Kidney tubule cell (primary cell): ENCODE measurements at regions not wholly inside any gene's neighbourhood (a gene's known extent, or its start where the extent isn't known, plus 50 kb on each side); places are given as distances from the start of the nearest gene placed in this dataset.

Experiments
- DNase-seq: peaks from one replicate; pipeline ENCODE4 v3.0.0-alpha.2; 2018; ENCODE audit warnings: low spot score

DNA sequence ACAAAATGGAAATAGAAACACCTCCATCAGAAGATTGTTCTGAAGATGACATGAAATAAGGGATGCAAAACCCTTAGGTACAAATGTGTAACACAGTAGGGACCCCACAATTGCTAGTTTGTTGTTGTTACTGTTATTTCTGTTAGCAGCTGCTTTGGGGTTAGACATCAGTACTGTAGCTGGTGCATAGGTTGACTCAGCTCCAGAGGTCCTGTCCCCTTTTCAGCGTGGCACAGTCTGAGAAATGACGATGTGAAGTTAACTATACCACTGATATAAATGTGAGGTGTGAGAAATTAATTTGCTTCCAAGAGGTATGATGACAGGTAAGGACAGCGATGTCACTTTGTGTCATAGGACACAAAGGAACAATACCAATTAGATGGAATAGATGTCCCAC is 384.6 kb upstream of the KLF4 start:
- no peak for DNase-seq

DNA sequence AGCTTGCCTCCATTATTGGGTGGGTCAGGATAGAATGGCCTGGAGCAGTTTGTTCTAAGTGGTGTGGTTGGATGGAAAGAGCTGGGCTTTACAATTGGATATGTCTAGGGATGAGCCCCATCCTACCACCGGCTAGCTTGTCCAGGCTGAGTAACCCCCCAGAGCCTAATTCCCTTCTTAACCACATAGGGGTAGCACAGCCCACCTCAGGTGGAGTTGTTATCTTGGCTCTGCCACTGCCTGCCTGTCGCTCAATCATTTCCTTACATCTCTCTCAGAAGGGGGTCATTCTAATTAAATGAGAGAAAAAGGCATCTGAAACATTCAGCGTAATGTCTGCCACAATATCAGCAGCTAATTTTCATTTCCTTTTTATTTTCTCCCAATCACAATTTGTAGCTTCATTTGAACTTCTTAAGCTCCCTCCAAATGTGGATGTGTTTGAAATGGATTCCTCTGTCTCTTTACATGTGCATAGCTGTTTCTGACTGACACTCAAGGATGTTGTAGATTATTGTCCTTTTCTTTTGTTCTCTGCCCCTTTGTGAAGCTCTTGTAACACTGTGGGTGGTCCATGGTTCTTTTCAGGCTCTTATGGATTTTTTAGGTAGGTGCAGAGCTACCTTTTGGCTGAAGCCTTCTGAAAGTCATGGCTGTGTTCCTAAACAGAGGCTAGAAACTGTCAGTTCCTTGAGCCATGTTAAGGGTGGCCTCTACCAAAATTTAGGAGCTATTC is 383.1 kb upstream of the KLF4 start:
- no peak for DNase-seq

DNA sequence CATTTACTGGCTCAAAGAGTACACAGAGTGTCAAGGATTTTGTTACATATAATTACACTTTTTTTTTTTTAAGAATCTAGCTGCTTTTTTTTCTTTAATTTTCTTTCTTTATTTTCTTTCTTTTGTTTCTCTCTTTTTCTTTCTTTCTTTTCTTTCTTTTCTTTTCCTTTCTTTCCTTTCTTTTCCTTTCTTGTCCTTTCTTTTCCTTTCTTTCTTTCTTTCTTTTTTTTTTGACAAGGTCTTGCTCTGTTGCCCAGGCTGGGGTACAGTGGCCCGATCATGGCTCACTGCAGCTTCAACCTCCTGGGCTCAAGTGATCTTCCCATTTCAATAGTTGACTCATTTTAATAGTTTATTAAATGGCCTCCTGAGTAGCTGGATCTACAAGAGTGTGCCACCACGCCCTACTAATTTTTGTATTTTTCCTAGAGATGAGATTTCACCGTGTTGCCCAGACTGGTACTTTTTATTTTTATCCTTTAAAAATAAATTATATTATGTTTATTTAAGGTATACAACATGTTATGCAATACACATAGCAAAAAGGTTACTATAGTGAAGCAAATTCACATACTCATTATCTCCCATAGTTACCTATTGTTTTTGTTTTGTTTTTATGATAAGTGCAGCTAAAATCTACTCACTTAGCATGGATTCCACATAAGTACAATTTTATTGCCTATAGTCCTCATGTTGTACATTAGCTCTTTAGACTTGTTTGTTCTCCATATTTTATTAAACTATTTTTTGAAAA is 381.5 kb upstream of the KLF4 start:
- no peak for DNase-seq

- no peak for DNase-seq
These were observed 380.7 kb upstream of the KLF4 start for GRCh38 chr9:107870221-107870620.

DNA sequence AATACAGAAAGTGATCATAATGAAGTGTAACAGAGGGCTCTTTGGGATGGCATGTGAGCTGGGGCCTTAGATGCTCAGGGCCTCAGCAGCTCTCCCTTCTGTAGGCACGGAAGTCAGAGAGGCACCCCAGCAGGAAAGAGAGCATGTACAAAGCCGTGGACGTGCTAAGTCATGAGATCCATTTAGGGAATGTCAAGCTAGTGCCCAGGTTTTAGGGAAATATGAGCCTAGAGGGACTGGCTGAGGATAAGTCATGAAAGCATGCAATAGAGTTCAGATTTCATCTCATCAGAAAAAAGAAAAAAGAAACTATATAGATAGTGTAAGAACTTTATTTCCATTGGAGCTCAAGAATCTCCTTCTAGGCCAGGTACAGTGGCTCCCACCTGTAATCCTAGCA is 379.5 kb upstream of the KLF4 start:
- DNase-seq = no peak

DNA sequence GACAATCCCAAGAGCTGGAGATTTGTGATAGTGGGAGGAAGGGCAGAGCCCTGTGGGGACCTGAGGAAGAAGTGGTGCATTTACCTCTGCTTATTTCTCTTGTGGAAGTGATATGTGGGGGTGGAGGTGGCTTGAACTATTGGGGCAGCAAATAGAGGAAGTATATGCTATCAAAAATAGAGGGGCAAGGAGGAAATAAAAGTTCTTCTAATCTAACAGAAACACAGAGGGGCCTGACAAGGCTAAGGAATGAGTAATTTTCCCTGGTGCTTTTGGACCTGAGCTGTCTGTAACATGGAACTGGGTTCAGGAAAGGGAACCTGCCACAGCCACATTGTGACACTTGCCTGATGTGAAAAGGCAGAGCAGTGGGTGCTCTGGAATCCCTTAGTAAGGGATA is 378.6 kb upstream of the KLF4 start:
- DNase-seq = no peak

- DNase-seq = no peak
These were observed 378.2 kb upstream of the KLF4 start for GRCh38 chr9:107867738-107868137.

DNA sequence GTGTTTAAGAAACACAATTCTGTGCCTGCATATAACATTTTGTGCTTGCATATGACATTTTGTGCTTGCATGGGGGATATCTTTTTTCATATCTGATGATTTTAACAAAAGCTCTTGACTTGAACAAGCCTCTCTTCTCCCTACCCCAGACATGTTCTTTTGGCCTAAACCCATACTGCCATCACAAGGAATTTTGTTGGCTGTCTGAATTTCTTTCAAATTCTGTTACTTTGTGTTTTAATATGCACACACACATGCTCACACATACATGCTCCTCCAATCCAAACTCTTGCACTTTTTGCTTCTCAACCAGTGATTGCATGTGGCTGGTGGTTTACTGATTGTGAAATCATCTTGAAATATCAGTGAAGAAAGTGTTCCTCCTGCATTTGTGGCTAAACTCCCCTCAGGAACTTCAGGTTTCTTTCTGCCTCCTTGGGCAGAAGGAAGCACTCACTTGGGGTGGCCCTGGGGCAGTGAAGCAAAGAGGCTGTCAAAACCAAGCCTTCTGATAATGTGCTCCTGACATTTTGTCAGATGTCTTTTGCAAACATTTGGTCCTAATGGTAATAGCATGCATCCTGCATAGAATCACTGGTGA is 377.2 kb upstream of the KLF4 start:
- DNase-seq = peak; percentile 6

- no peak for DNase-seq
These were observed 373.8 kb upstream of the KLF4 start for GRCh38 chr9:107863396-107863795.

DNA sequence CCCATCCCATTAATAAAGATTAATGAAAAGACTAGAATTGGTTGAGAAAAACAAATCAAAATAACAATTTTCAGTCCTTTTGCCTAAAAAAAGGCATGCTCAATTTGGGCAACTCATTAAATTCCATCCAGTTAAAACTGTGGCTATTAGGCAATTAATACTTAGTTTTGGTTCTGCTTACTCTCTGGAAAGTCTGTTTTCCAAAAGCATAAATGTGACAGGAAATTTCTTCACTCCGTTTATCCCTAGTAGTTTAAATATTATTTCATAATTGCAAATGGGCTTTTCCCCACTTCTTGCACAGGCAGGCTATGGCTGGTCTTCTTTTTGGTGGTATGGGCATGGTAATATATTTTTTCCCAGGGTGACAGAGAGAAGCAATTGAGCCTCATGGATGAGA is 373.3 kb upstream of the KLF4 start:
- DNase-seq = no peak

DNA sequence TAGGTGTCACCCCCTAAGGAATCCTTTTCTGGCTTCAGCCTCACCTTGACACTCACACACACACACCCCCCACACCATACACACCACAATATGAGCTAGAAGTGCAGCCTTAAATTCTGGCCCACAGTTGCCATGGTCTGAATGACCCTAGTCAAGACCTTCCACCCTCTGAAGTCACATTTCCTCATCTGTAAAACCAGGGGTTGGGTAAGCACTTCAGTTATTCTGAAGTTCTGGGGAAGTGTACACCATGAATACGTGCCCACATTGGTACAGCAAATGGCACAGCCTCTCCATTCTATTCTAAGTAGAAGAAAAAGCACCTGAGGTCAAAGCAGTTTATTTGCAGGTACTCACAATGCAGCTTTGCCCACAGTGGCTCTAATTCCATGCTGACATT is 372.8 kb upstream of the KLF4 start:
- no peak for DNase-seq

DNA sequence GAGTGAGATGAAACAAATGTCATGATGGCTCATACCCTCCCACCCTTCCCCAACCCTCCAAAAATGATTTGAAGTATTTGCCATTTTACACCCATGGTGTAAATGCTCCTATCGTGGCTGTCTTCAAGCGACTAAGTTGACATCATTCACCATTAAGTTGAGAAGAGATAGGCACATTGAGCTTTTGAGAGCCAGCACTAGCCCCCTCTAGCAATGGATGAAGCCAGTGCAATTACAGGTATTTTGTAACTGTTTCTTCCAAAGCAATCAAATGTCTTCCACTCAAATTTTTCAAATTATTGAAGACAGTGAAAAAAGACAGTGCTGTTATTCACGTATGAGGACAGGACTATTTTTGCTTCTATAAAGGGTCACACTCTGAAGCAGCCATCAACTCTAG is 371.5 kb upstream of the KLF4 start:
- DNase-seq = no peak

DNA sequence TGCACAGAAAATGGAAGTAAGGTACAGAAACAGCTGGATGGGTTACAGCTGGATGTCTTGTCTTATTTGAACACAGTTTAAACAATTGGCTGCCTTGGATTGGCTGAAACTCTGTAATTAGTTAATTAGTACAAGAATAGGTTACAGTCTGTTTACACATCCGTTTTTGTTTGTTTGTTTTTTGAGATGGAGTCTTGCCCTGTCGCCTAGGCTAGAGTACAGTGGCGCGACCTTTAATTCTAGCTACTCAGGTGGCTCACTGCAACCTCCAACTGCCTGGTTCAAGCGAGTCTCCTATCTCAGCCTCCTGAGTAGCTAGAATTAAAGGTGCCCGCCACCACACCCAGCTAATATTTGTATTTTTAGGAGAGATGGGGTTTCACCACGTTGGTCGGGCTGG is 368.7 kb upstream of the KLF4 start:
- no peak for DNase-seq

GRCh38 chr9:107856633-107857032 is 367.1 kb upstream of the KLF4 start:
- DNase-seq = no peak

DNA sequence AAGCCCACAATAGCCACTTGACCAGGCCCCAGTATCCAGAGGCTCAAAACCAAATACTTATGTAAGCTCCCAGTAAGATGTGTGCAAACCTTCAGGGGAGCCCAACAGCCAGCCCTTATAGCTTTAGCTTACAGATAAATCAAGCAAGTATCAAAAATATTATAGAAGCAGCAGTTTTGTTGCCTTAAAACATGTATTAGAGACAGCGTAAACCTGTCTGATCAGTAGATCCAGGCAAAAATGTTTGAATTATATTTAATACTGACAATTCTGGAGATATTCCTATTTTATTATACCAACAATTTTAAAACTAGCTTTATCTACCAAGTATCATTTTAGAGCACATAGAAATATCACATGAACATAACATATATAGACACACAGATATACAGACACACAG is 365.6 kb upstream of the KLF4 start:
- DNase-seq = no peak

- DNase-seq = no peak
These were observed 363.9 kb upstream of the KLF4 start for GRCh38 chr9:107853461-107853860.

GRCh38 chr9:107852891-107853290 is 363.3 kb upstream of the KLF4 start:
- DNase-seq = no peak

GRCh38 chr9:107850653-107851052 is 361.1 kb upstream of the KLF4 start:
- no peak for DNase-seq

DNA sequence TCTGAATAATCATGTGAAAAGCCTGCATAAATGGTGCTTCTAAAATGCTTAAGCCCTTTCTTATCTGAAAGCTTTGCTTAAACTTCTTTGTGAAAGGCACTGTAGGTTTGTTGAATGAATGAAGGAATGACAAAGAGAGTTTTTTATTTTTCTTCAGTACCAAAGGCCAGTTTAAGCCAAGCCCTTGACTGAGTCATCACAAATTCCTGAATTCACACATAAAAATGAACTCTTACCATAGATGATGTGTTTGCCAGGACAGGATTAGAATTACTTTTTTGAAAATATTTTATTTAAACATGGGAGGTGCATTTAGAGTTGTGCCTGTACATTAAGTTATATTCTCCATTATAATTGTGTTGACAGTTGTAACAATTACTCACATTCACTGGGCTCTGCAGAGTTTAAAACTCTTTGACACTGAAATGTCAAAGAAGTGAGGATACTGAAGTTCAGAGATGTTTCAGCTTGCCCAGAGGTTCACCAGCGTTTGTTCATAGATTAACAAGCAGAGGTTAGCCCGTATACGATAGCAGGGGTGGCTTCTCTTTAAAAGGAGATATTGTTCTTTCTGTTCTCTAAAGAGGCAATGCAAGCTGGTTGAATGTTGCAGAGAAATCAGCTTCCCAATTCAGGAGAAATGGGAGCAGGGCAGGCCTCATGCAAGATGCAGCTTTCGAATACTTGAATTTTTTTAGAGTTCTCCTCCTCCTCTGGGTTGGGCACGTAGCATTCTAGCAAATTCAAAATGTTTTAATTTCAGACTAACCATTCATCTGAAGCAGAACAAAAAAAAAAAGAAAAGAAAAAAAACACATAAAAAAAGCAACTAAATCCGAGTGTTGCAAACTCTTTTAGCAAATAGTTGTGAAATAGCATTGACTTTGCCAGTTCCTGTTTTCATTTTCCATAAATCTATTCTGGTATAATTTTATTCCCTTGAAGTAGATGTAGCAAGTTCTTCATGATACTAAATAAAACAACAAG is 358.7 kb upstream of the KLF4 start:
- peak; percentile 6 for DNase-seq

GRCh38 chr9:107842530-107842929 is 353.0 kb upstream of the KLF4 start:
- DNase-seq = no peak

DNA sequence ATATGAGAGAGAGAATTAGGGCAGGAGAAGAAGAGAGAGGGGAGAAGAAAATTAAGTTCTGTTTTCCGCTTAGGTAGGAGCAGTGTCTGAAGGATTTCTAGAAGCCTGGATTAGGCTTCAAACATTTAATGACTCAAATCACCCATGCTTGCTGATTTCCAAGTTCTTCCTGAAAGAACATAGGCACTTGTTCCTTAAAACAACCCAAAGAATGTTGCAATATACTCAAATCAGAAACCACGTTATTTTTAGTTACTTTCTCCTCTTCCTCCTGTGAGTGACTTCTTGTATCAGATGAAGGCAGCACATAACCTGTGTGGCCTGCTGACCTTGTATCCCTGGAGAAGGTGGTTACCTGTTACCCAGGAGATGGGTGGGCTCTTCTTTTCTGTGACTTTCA is 351.5 kb upstream of the KLF4 start:
- no peak for DNase-seq

DNA sequence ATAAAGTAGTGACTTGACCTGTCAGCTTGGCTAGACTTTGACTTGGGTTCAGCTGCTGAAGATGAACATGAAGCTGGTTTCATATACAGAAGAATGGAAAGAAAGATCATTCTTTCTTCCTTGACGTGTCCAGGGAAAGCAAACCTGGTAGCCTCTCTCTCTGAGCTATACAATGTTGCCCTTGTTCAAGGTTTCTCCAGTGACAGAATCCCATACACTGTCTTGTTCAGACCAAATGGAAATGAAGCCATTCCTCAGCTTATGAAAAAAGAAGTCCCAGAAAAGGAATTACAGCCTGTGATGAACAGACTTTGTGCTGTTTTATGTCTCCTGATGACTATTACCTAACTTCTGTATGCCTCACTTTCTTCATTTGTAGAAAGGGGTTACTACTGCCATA is 349.8 kb upstream of the KLF4 start:
- no peak for DNase-seq
